HCT116 (cell line): ENCODE measurements at regions not wholly inside any gene's neighbourhood (a gene's known extent, or its start where the extent isn't known, plus 50 kb on each side); places are given as distances from the start of the nearest gene placed in this dataset.

Experiments
- ATAC-seq: fragments of 200-7000 bp; cut with Tn5 transposase; 2 replicates; pipeline ENCODE4 v1.9.1; 2020; ENCODE audit warnings: mild to moderate bottlenecking, moderate library complexity
- BruUV-seq: library from RNA; stranded (reverse); fragments of 400-500 nt; replicated peaks from 2 replicates; lab custom pipeline; 2021; lab: Mats Ljungman, UMichigan
- CTCF ChIA-PET: fragments of 300-600 bp; sonication (Branson Sonifier 250); formaldehyde crosslinking; loops from one replicate; lab custom pipeline; 2021; ENCODE audit warnings: antibody characterized with exemption; lab: Charles Lee
- POLR2A ChIA-PET: fragments of 300-600, 350-600 bp; sonication (Branson Sonifier 250); formaldehyde crosslinking; loops from one replicate; lab custom pipeline; 2021; ENCODE audit warnings: antibody characterized with exemption; lab: Charles Lee
- RAD21 ChIA-PET, 2 experiments: fragments of 300-600 bp; sonication (Branson Sonifier 250); formaldehyde crosslinking; loops; one replicate each; lab custom pipeline; 2023; ENCODE audit warnings: low total read pairs in 2 of 2; ENCODE audit not compliant: uncharacterized antibody in 2 of 2, unreplicated experiment in 2 of 2, low non-redundant PET in 1 of 2; lab: Charles Lee
- DNase-seq: peaks from one replicate; pipeline ENCODE4 v3.0.0-alpha.2; 2010; ENCODE audit warnings: low read depth, low spot score
- H2AFZ ChIP-seq: fragments of 200-600 bp; shearing (Covaris generic), sonication (generic); 2 replicates; pipeline ENCODE4 v1.6.1; 2017; ENCODE audit warnings: low read depth, mixed run types, mixed read lengths, antibody characterized with exemption, low read length; ENCODE audit not compliant: poor library complexity, severe bottlenecking
- H3K27ac ChIP-seq: 2 replicates; pipeline ENCODE4 v1.5.1; 2012; ENCODE audit warnings: low read depth, low read length
- H3K27me3 ChIP-seq: fragments of 200-600 bp; sonication (generic); 2 replicates; pipeline ENCODE4 v1.6.1; 2016; ENCODE audit warnings: mixed run types, low read length, mixed read lengths; ENCODE audit not compliant: insufficient read depth
- H3K36me3 ChIP-seq, 2 experiments: fragments of 200-500 bp in 1 of 2; fragments of 200-600 bp in 1 of 2; sonication (Bioruptor generic) in 1 of 2; sonication (generic) in 1 of 2; 2 replicates each; pipeline versions ENCODE4 v1.5.1 to v1.6.1; 2014 to 2016; ENCODE audit warnings: low read length in 2 of 2, inconsistent platforms in 1 of 2, mixed read lengths in 1 of 2, mixed run types in 1 of 2; ENCODE audit not compliant: insufficient read depth in 2 of 2, control insufficient read depth in 1 of 2
- H3K4me1 ChIP-seq, 2 experiments: fragments of 200-600 bp in 1 of 2; sonication (generic) in 1 of 2; 2 replicates each; pipeline versions ENCODE4 v1.5.1 to v1.6.1; 2012 to 2017; ENCODE audit warnings: low read length in 2 of 2, inconsistent platforms in 1 of 2, mild to moderate bottlenecking in 1 of 2, mixed read lengths in 1 of 2, mixed run types in 1 of 2, moderate library complexity in 1 of 2; ENCODE audit not compliant: insufficient read depth in 2 of 2, control insufficient read depth in 1 of 2
- H3K4me2 ChIP-seq: fragments of 200-600 bp; sonication (generic); 2 replicates; pipeline ENCODE4 v1.6.1; 2017; ENCODE audit warnings: mixed run types, low read length, mixed read lengths
- H3K4me3 ChIP-seq, 2 experiments: fragments of 200-600 bp in 1 of 2; sonication (generic) in 1 of 2; replicated peaks in 1 of 2; 2 replicates each; pipeline ENCODE4 v1.5.1; 2011 to 2016; ENCODE audit warnings: low read length in 2 of 2, control low read depth in 1 of 2, low read depth in 1 of 2, mild to moderate bottlenecking in 1 of 2, mixed read lengths in 1 of 2, mixed run types in 1 of 2
- H3K79me2 ChIP-seq: fragments of 200-600 bp; sonication (generic); 2 replicates; pipeline ENCODE4 v1.6.1; 2017; ENCODE audit warnings: mild to moderate bottlenecking, mixed run types, low read length, moderate library complexity, mixed read lengths; ENCODE audit not compliant: insufficient read depth
- H3K9ac ChIP-seq: fragments of 200-600 bp; sonication (generic); 2 replicates; pipeline ENCODE4 v1.6.1; 2016; ENCODE audit warnings: low read length, mixed read lengths
- H3K9me2 ChIP-seq: fragments of 200-600 bp; sonication (generic), shearing (Covaris generic); 2 replicates; pipeline ENCODE4 v1.6.1; 2017; ENCODE audit warnings: mixed run types, mild to moderate bottlenecking, moderate library complexity; ENCODE audit not compliant: insufficient read depth
- H3K9me3 ChIP-seq, 2 experiments: fragments of 200-500 bp in 1 of 2; fragments of 200-600 bp in 1 of 2; sonication (Bioruptor generic) in 1 of 2; sonication (generic) in 1 of 2; 2 replicates each; pipeline ENCODE4 v1.6.1; 2014 to 2017; ENCODE audit warnings: low read length in 2 of 2, mixed read lengths in 2 of 2, inconsistent platforms in 1 of 2, low read depth in 1 of 2, mild to moderate bottlenecking in 1 of 2, mixed run types in 1 of 2, moderate library complexity in 1 of 2; ENCODE audit not compliant: control insufficient read depth in 1 of 2, insufficient read depth in 1 of 2
- H4K20me1 ChIP-seq: fragments of 200-600 bp; sonication (generic), shearing (Covaris generic); 2 replicates; pipeline ENCODE4 v1.6.1; 2017; ENCODE audit warnings: mixed run types, mild to moderate bottlenecking, moderate library complexity; ENCODE audit not compliant: insufficient read depth
- CBX3 ChIP-seq: IDR thresholded peaks from 2 replicates; pipeline ENCODE4 v1.6.1; 2012; ENCODE audit warnings: low read depth
- CEBPB ChIP-seq: IDR thresholded peaks from 2 replicates; pipeline ENCODE4 v1.6.1; 2012; ENCODE audit warnings: low read depth
- EGR1 ChIP-seq: IDR thresholded peaks from 2 replicates; pipeline ENCODE4 v1.6.1; 2012; ENCODE audit warnings: low read depth
- ELF1 ChIP-seq: IDR thresholded peaks from 2 replicates; pipeline ENCODE4 v1.6.1; 2012; ENCODE audit warnings: low read depth, borderline replicate concordance
- EZH2 ChIP-seq: fragments of 200-600 bp; sonication (generic); IDR thresholded peaks from 2 replicates; pipeline ENCODE4 v1.6.1; 2017; ENCODE audit warnings: antibody characterized with exemption, mixed run types
- EZH2phosphoT487 ChIP-seq: fragments of 200-600 bp; IDR thresholded peaks from 2 replicates; pipeline ENCODE4 v1.6.1; 2018; ENCODE audit warnings: antibody characterized with exemption, borderline replicate concordance
- JUND ChIP-seq: IDR thresholded peaks from 2 replicates; pipeline ENCODE4 v1.6.1; 2012
- POLR2AphosphoS5 ChIP-seq: IDR thresholded peaks from 2 replicates; pipeline ENCODE4 v1.6.1; 2011; ENCODE audit warnings: mild to moderate bottlenecking, low read depth, low read length, moderate library complexity
- RAD21 ChIP-seq: IDR thresholded peaks from 2 replicates; pipeline ENCODE4 v1.6.1; 2012; ENCODE audit warnings: low read depth, mild to moderate bottlenecking
- SIN3A ChIP-seq: IDR thresholded peaks from 2 replicates; pipeline ENCODE4 v1.6.1; 2012; ENCODE audit warnings: low read depth
- SP1 ChIP-seq: IDR thresholded peaks from 2 replicates; pipeline ENCODE4 v1.6.1; 2012; ENCODE audit warnings: low read depth
- SRF ChIP-seq: IDR thresholded peaks from 2 replicates; pipeline ENCODE4 v1.6.1; 2012; ENCODE audit warnings: low read depth
- TCF7L2 ChIP-seq: IDR thresholded peaks from 2 replicates; pipeline ENCODE4 v1.7.0; 2011; ENCODE audit warnings: borderline replicate concordance, inconsistent platforms; ENCODE audit not compliant: insufficient read depth, insufficient read length; ENCODE audit errors: extremely low read depth
- YY1 ChIP-seq: IDR thresholded peaks from 2 replicates; pipeline ENCODE4 v1.6.1; 2011; ENCODE audit warnings: low read length, low read depth, moderate library complexity, mild to moderate bottlenecking; ENCODE audit not compliant: insufficient replicate concordance; ENCODE audit errors: extremely low read depth
- ZFX ChIP-seq: fragments of 450-650 bp; IDR thresholded peaks from 2 replicates; pipeline ENCODE4 v1.6.1; 2017
- intact Hi-C: fragments of 100-400 bp; cut with micrococcal nuclease; formaldehyde crosslinking; loops from 2 replicates; pipeline ENCODE4 v1.10.0; 2022
- TF ChIP-seq, protein P1 (sequence below): IDR thresholded peaks from 2 replicates; pipeline ENCODE4 v1.6.1; 2012
- TF ChIP-seq, protein P2 (sequence below), 3 experiments: fragments of 200-600 bp in 1 of 3; sonication (generic) in 1 of 3; IDR thresholded peaks in 2 of 3; conservative IDR thresholded peaks in 1 of 3; 2 replicates each; pipeline ENCODE4 v1.5.1; 2012 to 2017; ENCODE audit warnings: low read depth in 2 of 3, low read length in 2 of 3, antibody characterized with exemption in 1 of 3, borderline replicate concordance in 1 of 3, control low read depth in 1 of 3, mild to moderate bottlenecking in 1 of 3, mixed read lengths in 1 of 3, mixed run types in 1 of 3, moderate library complexity in 1 of 3; ENCODE audit not compliant: insufficient read depth in 1 of 3

DNA sequence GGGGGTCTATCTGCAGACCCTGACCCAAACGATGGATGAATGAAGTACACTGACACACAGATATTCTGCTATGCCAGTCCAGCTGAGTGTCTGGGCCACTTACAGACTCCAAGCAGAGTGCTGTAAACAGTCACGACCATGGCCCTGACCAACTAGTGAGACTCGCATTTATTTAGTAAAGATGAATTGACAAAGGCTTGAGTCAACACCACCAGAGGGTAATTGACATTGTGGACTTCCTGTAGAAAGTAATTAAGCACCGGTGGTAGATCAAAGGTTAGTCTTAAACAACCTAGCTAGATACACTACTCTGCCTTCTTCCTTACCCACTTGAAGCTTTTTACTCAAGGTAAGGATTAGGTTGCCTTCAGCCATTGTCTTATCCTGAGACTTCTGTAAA is 63.4 kb upstream of the KPNA3 start:
- Histone ChIP-seq H3K27ac (no peak overlapping the region), H3K27me3 (no peaks in the 10 kb centered on the region), H3K4me2 (no peak overlapping the region; the same call in 1 of the 2 replicates), H3K4me3 (no peak overlapping the region), H3K4me1 (peaks cover 3 to 36% of the 10 kb centered on the region in 2 experiments; a peak in 3 of 4 replicates), H3K9me3 (no peaks in the 10 kb centered on the region), H3K36me3 (no peaks in the 10 kb centered on the region), H3K9me2 (no peaks in the 10 kb centered on the region), H2AFZ (peak overlapping the region; percentile 57), H3K9ac (no peak overlapping the region), H4K20me1 (no peaks in the 10 kb centered on the region), H3K79me2 (no peaks in the 10 kb centered on the region)
- POLR2A ChIA-PET = no interaction called here
- CTCF ChIA-PET = no interaction called here
- ATAC-seq = no peak
- intact Hi-C loops = no loop called here
- RAD21 ChIA-PET = no interaction called here
- TF ChIP-seq CBX3 = no peak
- no peak for TF ChIP-seq RAD21
- TF ChIP-seq EZH2phosphoT487 = no peak
- TF ChIP-seq SRF = no peak
- TF ChIP-seq ELF1 = no peak
- no peak for TF ChIP-seq POLR2AphosphoS5
- TF ChIP-seq, protein P1, sequence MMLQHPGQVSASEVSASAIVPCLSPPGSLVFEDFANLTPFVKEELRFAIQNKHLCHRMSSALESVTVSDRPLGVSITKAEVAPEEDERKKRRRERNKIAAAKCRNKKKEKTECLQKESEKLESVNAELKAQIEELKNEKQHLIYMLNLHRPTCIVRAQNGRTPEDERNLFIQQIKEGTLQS = no peak
- no peak for TF ChIP-seq EGR1
- TF ChIP-seq YY1 = no peak
- TF ChIP-seq SIN3A = no peak
- no peak for TF ChIP-seq CEBPB
- DNase-seq = no peak
- BruUV-seq = no TSS peak

DNA sequence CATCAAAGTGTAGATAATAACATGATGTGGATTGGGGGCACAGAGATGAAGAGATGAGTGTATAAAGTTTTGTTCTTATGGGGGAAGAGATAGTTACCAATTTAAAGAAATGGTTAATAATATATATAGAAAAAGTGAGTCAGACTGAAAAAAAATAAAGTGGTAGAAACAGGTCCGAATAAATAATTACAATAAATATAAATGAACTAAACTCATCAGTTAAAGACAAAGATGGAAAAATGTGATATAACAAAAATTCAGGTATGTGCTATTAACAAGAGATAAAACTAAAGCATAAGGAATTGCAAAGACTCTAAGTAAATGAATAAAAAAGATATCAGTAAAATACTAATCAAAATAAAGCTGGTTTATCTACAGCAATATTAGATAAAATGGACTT is 61.1 kb upstream of the KPNA3 start:
- DNase-seq (no peak), ATAC-seq (no peak)
- no peaks in the 10 kb centered on the region for H3K9me2 ChIP-seq
- no peak overlapping the region for H3K4me2 ChIP-seq
- no TSS peak for BruUV-seq
- no peaks in the 10 kb centered on the region for H4K20me1 ChIP-seq
- POLR2A ChIA-PET = no interaction called here
- RAD21 ChIA-PET = no interaction called here
- no peak overlapping the region for H3K27ac ChIP-seq
- intact Hi-C loops = no loop called here
- H3K79me2 ChIP-seq = no peaks in the 10 kb centered on the region
- peaks cover 0 to 17% of the 10 kb centered on the region in 2 experiments; a peak in 2 of 4 replicates for H3K4me1 ChIP-seq
- CTCF ChIA-PET = no interaction called here
- no peaks in the 10 kb centered on the region for H3K9me3 ChIP-seq
- no peak overlapping the region for H3K9ac ChIP-seq
- no peaks in the 10 kb centered on the region for H3K27me3 ChIP-seq
- no peak overlapping the region for H2AFZ ChIP-seq
- no peak overlapping the region for H3K4me3 ChIP-seq
- no peak for TF ChIP-seq ZFX
- no peak for TF ChIP-seq EZH2phosphoT487
- no peak for TF ChIP-seq YY1
- no peak for TF ChIP-seq CBX3
- TF ChIP-seq TCF7L2 = no peak
- no peak for TF ChIP-seq EGR1
- no peak for TF ChIP-seq CEBPB
- TF ChIP-seq JUND = no peak
- TF ChIP-seq, protein P2, sequence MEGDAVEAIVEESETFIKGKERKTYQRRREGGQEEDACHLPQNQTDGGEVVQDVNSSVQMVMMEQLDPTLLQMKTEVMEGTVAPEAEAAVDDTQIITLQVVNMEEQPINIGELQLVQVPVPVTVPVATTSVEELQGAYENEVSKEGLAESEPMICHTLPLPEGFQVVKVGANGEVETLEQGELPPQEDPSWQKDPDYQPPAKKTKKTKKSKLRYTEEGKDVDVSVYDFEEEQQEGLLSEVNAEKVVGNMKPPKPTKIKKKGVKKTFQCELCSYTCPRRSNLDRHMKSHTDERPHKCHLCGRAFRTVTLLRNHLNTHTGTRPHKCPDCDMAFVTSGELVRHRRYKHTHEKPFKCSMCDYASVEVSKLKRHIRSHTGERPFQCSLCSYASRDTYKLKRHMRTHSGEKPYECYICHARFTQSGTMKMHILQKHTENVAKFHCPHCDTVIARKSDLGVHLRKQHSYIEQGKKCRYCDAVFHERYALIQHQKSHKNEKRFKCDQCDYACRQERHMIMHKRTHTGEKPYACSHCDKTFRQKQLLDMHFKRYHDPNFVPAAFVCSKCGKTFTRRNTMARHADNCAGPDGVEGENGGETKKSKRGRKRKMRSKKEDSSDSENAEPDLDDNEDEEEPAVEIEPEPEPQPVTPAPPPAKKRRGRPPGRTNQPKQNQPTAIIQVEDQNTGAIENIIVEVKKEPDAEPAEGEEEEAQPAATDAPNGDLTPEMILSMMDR (IDR thresholded peaks at IDR 0.05 in 2 of 3, conservative IDR thresholded peaks at IDR 0.05 in 1 of 3; ENCODE audit: borderline replicate concordance in 1 of 3, insufficient read depth in 1 of 3, low read depth in 2 of 3, low read length in 2 of 3) = no peak
- TF ChIP-seq EZH2 = no peak
- TF ChIP-seq SP1 = no peak
- TF ChIP-seq RAD21 = no peak
- no peaks in the 10 kb centered on the region for H3K36me3 ChIP-seq
